ENCODE measurements at regions not wholly inside any gene's neighbourhood (a gene's known extent, or its start where the extent isn't known, plus 50 kb on each side); places are given as distances from the start of the nearest gene placed in this dataset.

DNA sequence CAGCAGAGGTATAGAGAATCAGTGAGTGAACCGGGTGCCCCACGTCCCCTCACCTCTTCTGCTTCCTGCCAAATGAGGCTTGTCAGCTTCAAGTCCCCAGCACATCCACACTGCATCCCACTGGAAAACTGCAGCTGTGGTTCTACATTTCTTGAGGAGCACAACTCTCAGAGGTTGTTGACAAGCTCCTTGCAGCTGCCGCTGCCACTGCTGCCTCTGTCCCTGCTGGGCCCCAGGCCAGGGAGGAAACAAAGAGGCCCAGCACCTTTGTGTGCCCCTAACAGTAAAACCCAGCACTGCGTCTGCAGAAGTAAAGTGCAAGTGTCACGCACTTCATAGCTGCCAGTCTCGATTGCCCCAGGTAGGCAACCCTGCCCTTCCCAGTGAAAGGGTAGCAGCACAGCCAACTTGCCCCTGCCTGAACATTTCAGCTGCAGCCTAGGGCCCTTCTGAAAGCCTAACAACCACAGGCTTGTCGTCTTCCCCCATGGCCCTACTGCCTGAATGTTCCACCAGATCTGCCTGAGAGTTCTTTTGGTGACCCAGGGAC is 1162.1 kb upstream of the USP15 start:
- no peak for DNase-seq (ENCODE audit: low spot score)
- Histone ChIP-seq H3K79me2 (no peaks in the 10 kb centered on the region), H3K9me2 (replicated peaks; ENCODE audit: insufficient read depth) (no peaks in the 10 kb centered on the region), H2AFZ (no peak overlapping the region), H4K20me1 (ENCODE audit: insufficient read depth, poor library complexity, severe bottlenecking) (no peaks in the 10 kb centered on the region), H3K27me3 (no peaks in the 10 kb centered on the region), H3K27ac (no peak overlapping the region), H3K4me3 (no peak overlapping the region), H3K4me2 (no peak overlapping the region), H3K4me1 (ENCODE audit: insufficient read depth) (no peaks in the 10 kb centered on the region), H3K9me3 (ENCODE audit: low read depth) (no peaks in the 10 kb centered on the region), H3K36me3 (replicated peaks; ENCODE audit: insufficient read depth, low read depth) (no peaks in the 10 kb centered on the region)
- WGBS (ENCODE audit: low lambda C conversion rate, missing lambda C conversion rate): 92% methylated on average over 7 of the region's 7 CpGs
- no peak for TF ChIP-seq EZH2 (IDR thresholded peaks at IDR 0.05; ENCODE audit: borderline replicate concordance)
- no peak for TF ChIP-seq EZH2phosphoT487 (IDR thresholded peaks at IDR 0.05; ENCODE audit: low read depth, severe bottlenecking, unreplicated experiment)
- TF ChIP-seq, protein P1, sequence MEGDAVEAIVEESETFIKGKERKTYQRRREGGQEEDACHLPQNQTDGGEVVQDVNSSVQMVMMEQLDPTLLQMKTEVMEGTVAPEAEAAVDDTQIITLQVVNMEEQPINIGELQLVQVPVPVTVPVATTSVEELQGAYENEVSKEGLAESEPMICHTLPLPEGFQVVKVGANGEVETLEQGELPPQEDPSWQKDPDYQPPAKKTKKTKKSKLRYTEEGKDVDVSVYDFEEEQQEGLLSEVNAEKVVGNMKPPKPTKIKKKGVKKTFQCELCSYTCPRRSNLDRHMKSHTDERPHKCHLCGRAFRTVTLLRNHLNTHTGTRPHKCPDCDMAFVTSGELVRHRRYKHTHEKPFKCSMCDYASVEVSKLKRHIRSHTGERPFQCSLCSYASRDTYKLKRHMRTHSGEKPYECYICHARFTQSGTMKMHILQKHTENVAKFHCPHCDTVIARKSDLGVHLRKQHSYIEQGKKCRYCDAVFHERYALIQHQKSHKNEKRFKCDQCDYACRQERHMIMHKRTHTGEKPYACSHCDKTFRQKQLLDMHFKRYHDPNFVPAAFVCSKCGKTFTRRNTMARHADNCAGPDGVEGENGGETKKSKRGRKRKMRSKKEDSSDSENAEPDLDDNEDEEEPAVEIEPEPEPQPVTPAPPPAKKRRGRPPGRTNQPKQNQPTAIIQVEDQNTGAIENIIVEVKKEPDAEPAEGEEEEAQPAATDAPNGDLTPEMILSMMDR (IDR thresholded peaks at IDR 0.05; ENCODE audit: poor library complexity): no peak

DNA sequence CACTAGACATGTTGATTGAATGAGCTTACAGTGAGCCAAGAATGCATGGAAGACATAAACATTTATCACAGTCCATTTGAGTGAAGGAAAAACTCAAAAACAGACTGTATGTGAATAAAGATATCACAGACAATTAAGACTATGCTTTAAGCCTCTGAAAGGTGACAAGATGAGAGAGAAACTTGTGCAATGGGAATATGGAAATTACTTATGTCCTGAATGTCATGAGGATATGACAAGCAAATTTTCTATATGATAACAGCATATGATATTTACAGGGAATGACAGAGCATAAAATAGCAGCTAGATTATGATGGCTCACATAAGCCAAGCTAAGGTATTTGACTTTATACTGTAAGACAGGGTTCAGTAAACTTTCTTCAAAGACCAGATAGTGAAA is 1153.1 kb upstream of the USP15 start:
- Histone ChIP-seq H3K79me2 (no peaks in the 10 kb centered on the region), H3K36me3 (replicated peaks; ENCODE audit: insufficient read depth, low read depth) (no peaks in the 10 kb centered on the region), H3K4me3 (no peak overlapping the region), H3K9me3 (ENCODE audit: low read depth) (no peaks in the 10 kb centered on the region), H3K4me2 (no peak overlapping the region), H3K27ac (no peak overlapping the region), H4K20me1 (ENCODE audit: insufficient read depth, poor library complexity, severe bottlenecking) (no peaks in the 10 kb centered on the region), H3K4me1 (ENCODE audit: insufficient read depth) (no peaks in the 10 kb centered on the region), H2AFZ (no peak overlapping the region), H3K9me2 (replicated peaks; ENCODE audit: insufficient read depth) (peaks cover 3% of the 10 kb centered on the region), H3K27me3 (no peaks in the 10 kb centered on the region)
- TF ChIP-seq, protein P1 (IDR thresholded peaks at IDR 0.05; ENCODE audit: poor library complexity): no peak
- no peak for TF ChIP-seq EZH2 (IDR thresholded peaks at IDR 0.05; ENCODE audit: borderline replicate concordance)
- no peak for TF ChIP-seq EZH2phosphoT487 (IDR thresholded peaks at IDR 0.05; ENCODE audit: low read depth, severe bottlenecking, unreplicated experiment)
- no peak for DNase-seq (ENCODE audit: low spot score)

DNA sequence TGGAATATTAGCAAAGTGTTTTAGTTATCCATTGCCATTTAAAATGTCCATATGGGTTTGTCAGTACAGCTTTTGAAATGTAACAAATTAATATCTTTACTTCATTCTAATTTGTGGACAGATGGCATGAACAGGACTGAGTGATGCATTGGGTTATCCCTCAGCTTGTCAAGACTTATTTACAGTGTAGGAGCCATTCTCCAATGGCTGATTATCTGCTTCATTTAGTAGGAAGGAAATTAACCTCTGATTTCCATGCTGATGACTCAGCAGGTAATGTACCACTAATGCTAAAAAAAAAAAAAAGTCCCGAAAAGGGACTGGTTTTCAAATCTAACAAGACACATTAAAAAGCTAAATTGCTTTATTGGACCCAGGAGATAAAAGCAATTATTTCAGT is 1149.0 kb upstream of the USP15 start:
- Histone ChIP-seq H3K27me3 (no peaks in the 10 kb centered on the region), H3K9me3 (ENCODE audit: low read depth) (no peaks in the 10 kb centered on the region), H3K4me1 (ENCODE audit: insufficient read depth) (no peaks in the 10 kb centered on the region), H2AFZ (no peak overlapping the region), H3K4me2 (no peak overlapping the region), H3K9me2 (replicated peaks; ENCODE audit: insufficient read depth) (peaks cover 3% of the 10 kb centered on the region), H3K36me3 (replicated peaks; ENCODE audit: insufficient read depth, low read depth) (no peaks in the 10 kb centered on the region), H4K20me1 (ENCODE audit: insufficient read depth, poor library complexity, severe bottlenecking) (no peaks in the 10 kb centered on the region), H3K4me3 (no peak overlapping the region), H3K79me2 (no peaks in the 10 kb centered on the region), H3K27ac (no peak overlapping the region)
- TF ChIP-seq EZH2 (IDR thresholded peaks at IDR 0.05; ENCODE audit: borderline replicate concordance) (no peak), EZH2phosphoT487 (IDR thresholded peaks at IDR 0.05; ENCODE audit: low read depth, severe bottlenecking, unreplicated experiment) (no peak)
- TF ChIP-seq, protein P1 (IDR thresholded peaks at IDR 0.05; ENCODE audit: poor library complexity): no peak
- DNase-seq (ENCODE audit: low spot score): no peak
- WGBS (ENCODE audit: low lambda C conversion rate, missing lambda C conversion rate): 85% methylated on average over 1 of the region's 1 CpG

Measured in hepatocyte (in vitro differentiated cells).